Suppressor macrophage treated with lipopolysaccharide for 4 hours (primary cell): ENCODE measurements at regions not wholly inside any gene's neighbourhood (a gene's known extent, or its start where the extent isn't known, plus 50 kb on each side); places are given as distances from the start of the nearest gene placed in this dataset.
"Not testable (repeated sequence)": the region's sequence is repeated elsewhere in the genome, so short reads cannot be mapped to it uniquely, and the experiment has no call there.

Source experiments
- DNase-seq: peaks from one replicate; pipeline ENCODE4 v3.0.0-alpha.2; 2020

- DNase-seq = no peak
Observed at GRCh38 chr4:179048839-179049453, 1606.7 kb upstream of the AGA start.

DNA sequence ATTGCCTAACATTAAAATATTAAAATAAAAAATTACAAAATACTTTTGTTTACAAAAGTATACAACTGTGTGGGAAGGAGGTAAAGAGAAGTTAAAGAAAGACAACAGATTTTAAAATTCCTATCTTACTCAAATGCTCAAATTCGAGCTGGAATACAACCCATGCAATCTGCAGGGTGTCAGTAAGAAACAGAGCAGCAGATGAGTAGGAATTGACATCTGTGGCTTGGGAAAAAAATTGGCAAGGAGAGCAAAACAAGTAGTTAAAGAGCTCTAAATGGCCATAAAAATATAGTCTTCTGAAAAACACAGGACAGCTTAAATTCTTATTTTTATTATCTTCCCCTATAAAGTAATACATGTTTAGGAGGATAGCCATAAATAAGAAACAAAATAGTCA lies 1609.0 kb upstream of the AGA start:
- no peak for DNase-seq

DNA sequence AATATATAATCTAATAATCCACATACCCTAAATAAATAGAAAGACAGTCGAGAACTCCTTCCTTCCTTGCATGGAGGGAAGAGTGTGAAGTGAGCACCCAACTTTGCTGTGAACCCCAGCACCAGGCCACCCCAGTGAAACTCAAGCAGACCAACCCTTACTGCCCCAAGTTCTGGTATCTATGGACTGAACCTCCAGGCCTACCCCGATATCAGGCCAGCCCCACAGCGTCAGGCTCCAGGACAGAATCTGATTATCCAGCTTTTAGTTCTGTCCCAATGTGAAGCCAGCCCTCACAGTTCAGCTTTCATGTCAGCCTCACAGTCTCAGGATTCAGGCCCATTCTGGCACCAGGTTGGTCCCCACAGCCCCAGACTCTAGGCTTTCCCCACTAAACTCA lies 1617.2 kb upstream of the AGA start:
- DNase-seq = no peak

DNA sequence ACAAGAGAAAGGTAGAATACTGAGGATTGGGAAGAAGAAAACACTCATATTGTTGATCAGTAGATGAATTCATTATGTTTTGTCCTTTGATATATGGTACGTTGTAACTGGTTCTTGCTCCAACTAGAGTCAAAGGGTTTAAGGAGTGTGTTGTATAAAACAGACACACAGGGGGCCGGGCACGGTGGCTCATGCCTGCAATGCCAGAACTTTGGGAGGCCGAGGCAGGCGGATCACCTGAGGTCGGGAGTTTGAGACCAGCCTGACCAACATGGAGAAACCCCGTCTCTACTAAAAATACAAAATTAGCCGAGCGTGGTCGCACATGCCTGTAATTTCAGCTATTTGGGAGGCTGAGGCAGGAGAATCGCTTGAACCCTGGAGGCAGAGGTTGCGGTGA lies 1624.0 kb upstream of the AGA start:
- not testable (repeated sequence) for DNase-seq

- DNase-seq = no peak
Observed at GRCh38 chr4:179071131-179071530, 1628.9 kb upstream of the AGA start.

- no peak for DNase-seq
Observed at GRCh38 chr4:179076865-179077264, 1634.6 kb upstream of the AGA start.

GRCh38 chr4:179095585-179096221 lies 1653.5 kb upstream of the AGA start:
- DNase-seq = no peak

GRCh38 chr4:179097741-179098140 lies 1655.5 kb upstream of the AGA start:
- no peak for DNase-seq

DNA sequence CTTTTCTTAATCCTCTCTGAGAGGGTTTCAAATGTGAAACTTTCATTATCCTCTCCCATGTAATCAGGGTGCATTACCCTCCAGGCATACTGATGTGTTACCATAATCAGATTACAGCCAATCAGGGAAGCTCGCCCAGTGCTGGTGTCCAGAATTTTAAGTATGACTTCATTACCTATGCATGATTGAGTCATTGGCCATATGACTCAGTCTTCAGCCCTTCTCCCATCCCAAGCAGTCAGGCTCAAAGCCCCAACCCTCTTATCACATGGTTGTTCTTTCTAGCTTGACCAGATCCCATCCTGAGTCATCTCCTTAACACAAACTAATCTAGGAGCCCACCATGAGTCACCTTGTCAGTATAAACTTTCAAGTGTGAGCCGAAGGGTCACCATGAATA lies 1668.1 kb upstream of the AGA start:
- no peak for DNase-seq

- no peak for DNase-seq
Observed at GRCh38 chr4:179110816-179111215, 1668.6 kb upstream of the AGA start.

DNA sequence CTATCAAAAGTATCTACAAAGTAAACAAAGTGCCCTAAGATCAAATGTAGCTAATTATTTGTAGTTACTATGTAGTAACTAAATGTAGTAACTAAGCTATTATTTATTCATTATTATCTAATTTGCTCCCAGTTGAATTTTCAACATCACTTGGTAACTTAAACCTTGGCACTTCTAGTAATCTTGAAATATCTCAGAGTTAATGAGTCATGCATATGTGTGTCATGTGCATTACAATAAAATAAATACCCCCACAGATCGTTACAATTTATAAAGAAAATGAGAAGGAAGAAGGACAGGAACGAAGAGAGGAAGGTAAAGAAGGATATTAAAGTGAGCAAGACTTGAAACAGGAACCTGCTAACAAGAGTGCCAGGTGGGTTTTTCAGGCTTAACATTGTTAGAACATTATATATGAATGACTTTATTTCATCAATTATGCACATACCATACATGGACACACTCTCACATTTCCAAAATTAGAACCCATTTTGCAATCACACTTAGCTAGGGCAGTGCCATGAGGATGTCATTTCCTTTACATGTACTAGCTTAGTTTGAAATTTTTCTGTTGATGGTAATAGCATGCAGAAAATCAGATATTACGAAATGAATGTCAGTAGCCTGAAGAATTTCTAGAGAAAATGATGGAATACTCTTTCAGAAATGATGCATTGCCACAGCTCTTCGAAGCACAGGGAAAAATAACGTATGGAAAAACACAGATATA lies 1670.4 kb upstream of the AGA start:
- DNase-seq = no peak

DNA sequence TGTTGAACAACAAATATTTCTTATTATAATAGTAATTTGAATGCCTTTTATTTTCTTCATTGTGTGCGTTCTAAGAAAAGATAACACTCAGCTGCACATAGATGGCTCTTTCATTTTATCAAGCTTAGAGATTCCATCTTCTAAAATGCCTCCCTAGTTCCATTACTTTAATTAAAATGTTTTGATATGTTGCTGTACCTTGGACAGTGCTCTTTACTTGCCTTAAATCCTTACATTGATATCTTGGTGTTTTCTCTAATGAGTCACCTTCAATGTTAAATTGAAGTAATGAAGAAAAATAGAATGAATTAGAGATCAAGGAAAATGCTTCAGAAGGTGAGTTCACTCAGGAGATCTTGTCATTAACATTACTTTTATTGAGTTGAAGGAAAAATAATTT lies 1672.4 kb upstream of the AGA start:
- no peak for DNase-seq

DNA sequence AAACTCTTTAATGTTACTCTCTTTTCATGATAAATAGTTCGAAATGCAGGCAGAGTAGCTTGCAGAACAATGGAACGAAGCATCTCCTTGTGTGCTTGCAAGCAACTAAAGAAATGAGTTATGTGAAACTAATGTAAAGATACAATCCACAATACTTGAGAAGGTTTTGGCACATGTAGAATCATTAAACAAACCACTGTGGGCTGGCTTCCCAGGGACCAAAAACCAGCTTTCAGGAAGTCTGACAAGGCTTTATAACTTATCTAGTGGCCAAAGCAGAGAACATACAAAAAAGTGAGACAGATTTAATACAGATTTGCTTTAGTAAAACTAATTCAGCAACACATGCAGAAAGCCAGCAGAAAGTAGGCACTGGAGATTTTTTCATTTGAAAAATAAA lies 1673.8 kb upstream of the AGA start:
- no peak for DNase-seq

GRCh38 chr4:179116581-179116980 lies 1674.3 kb upstream of the AGA start:
- DNase-seq = no peak

- DNase-seq = no peak
Observed at GRCh38 chr4:179123084-179123483, 1680.8 kb upstream of the AGA start.

- no peak for DNase-seq
Observed at GRCh38 chr4:179124419-179124818, 1682.2 kb upstream of the AGA start.

GRCh38 chr4:179124957-179125356 lies 1682.7 kb upstream of the AGA start:
- no peak for DNase-seq

- no peak for DNase-seq
Observed at GRCh38 chr4:179125870-179126269, 1683.6 kb upstream of the AGA start.

GRCh38 chr4:179128299-179128698 lies 1686.1 kb upstream of the AGA start:
- DNase-seq = no peak

DNA sequence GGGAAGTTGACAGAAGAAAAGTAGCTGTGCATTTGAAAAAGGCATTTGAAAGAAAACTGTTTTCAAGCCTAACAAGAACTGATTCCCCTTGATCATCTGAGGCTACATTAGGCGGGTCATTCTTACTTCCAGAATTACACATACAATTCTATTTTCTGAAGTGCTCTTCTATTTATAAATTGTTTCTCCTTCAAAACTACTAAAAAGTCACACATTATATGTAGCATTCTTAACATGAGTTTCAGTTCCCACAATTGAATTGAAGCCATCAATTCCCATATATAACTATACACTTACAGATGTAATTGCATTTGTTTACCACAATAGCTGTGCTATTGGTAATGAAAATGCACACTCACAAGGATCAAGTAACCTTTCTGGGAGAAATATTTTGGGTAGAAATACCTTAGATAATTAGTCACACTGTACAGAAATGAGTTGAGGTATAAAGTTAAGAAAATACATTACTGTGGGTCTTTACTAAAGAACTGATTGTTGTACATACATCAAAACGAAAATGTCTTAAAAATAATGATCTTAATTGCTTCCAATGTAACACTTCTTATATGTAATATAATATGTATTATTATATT lies 1688.0 kb upstream of the AGA start:
- no peak for DNase-seq

DNA sequence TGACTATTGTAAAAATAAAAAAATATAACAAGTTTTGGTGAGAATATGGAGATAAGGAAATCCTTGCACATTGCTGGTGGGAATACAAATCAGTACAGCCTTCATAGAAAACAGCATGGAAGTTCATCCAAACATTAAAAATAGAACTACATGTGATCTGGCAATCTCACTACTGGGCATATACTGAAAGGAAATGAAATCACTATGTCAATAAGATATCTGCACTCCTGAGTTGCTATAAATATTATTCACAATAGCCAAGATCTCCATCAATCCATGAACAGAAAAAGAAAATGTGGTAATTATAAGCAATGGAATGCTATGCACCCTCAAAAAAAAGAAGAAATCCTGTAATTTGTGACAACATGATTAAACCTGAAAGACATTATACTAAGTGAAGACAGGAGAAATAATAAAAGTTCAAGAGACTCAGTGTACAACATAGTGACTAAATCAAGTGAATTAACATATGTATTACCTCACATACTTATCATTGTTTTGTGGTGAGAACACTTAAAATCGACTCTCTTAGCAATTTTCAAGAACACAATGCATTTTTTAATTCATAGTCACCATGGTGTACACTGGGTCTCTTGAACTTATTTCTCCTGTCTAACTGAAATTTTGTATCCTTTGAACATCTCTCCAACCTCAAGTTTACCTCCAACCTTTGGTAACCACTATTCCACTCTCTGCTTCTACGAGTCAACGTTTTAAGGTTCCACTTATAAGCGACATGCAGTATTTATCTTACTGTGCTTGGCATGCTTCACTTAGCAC lies 1703.7 kb upstream of the AGA start:
- no peak for DNase-seq

- DNase-seq = no peak
Observed at GRCh38 chr4:179151770-179152169, 1709.5 kb upstream of the AGA start.

- DNase-seq = no peak
Observed at GRCh38 chr4:179163147-179163546, 1720.9 kb upstream of the AGA start.
